ENCODE measurements at regions not wholly inside any gene's neighbourhood (a gene's known extent, or its start where the extent isn't known, plus 50 kb on each side); places are given as distances from the start of the nearest gene placed in this dataset.

DNA sequence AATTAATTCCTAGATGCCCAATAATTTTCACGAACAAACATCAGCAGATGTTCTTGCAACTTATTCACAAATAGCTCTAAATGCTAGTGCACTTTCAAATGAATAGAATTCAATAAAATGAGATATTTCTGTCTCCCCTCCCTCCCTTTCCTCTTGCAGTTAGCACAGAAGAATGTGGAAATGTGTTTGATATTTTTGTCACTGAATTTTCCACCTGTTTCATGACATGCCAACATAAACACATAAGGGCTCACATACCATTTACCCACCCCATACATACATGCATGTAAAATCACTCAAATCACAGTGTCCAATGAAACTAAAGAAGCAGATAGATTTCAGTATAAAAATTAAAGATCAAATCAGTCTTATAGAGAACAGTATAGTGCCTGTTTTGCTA is 746.9 kb upstream of the MARCKS start:
- no peaks in the 10 kb centered on the region for H3K9me3 ChIP-seq (ENCODE audit: control insufficient read depth, insufficient read depth, low read depth, low read length)
- intact Hi-C loops (cut with micrococcal nuclease; ENCODE audit: unreplicated experiment) = no loop called here
- ATAC-seq (no peak), DNase-seq (ENCODE audit: low read depth, low spot score) (no peak)
- ChIA-PET POLR2A (no interaction called here), CTCF (no interaction called here)
- H3K4me1 ChIP-seq (ENCODE audit: control insufficient read depth, insufficient read depth, low read length) = no peaks in the 10 kb centered on the region
- TF ChIP-seq CTCF (IDR thresholded peaks at IDR 0.05) (no peak), SIN3A (IDR thresholded peaks at IDR 0.05; ENCODE audit: borderline replicate concordance, insufficient read depth, low read depth, low read length) (no peak), TCF7L2 (IDR thresholded peaks at IDR 0.05; ENCODE audit: low read depth, low read length) (no peak), POLR2AphosphoS5 (IDR thresholded peaks at IDR 0.05; ENCODE audit: low read depth, low read length) (no peak), REST (IDR thresholded peaks at IDR 0.05; ENCODE audit: insufficient read depth in 1 of 2, low read depth in 2 of 2, low read length in 1 of 2) (no peak)
- no peaks in the 10 kb centered on the region for H3K36me3 ChIP-seq (ENCODE audit: control insufficient read depth, insufficient read depth, low read length)
- H3K27ac ChIP-seq (ENCODE audit: low read length) = no peak overlapping the region
- no TSS peak for BruUV-seq (replicated peaks)
- H3K27me3 ChIP-seq (ENCODE audit: control insufficient read depth, insufficient read depth, low read length) = no peaks in the 10 kb centered on the region
- H3K4me3 ChIP-seq (ENCODE audit: low read depth in 2 of 2, low read length in 2 of 2) = no peak overlapping the region
- in situ Hi-C loops (cut with HindIII; ENCODE audit: low pct_unique_long_range_greater_than_20kb, low sequenced_read_pairs) = no loop called here

DNA sequence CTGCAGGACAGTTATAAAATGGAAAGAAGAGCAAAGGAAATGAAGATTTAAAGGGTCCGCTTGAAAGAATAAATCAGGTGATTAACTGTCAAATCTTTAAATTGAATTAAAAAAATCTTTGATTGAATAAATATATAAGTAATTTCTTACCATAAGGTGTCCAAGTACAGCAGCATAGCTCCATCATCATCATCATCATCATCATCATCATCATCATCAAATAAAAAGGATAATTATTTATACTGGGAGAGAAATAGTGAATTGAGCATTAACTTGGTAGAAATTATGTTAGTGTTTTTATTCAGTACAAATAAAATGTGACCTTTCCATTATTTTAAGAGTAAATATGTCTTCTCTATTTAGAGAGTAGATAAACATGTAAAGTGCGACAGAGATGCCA is 745.6 kb upstream of the MARCKS start:
- TF ChIP-seq CTCF (IDR thresholded peaks at IDR 0.05) (no peak), REST (IDR thresholded peaks at IDR 0.05; ENCODE audit: insufficient read depth in 1 of 2, low read depth in 2 of 2, low read length in 1 of 2) (no peak), SIN3A (IDR thresholded peaks at IDR 0.05; ENCODE audit: borderline replicate concordance, insufficient read depth, low read depth, low read length) (no peak), TCF7L2 (IDR thresholded peaks at IDR 0.05; ENCODE audit: low read depth, low read length) (no peak), POLR2AphosphoS5 (IDR thresholded peaks at IDR 0.05; ENCODE audit: low read depth, low read length) (no peak)
- no TSS peak for BruUV-seq (replicated peaks)
- intact Hi-C loops (cut with micrococcal nuclease; ENCODE audit: unreplicated experiment) (no loop called here), in situ Hi-C loops (cut with HindIII; ENCODE audit: low pct_unique_long_range_greater_than_20kb, low sequenced_read_pairs) (no loop called here)
- CTCF ChIA-PET = no interaction called here
- no peaks in the 10 kb centered on the region for H3K36me3 ChIP-seq (ENCODE audit: control insufficient read depth, insufficient read depth, low read length)
- ATAC-seq (no peak), DNase-seq (ENCODE audit: low read depth, low spot score) (no peak)
- no peaks in the 10 kb centered on the region for H3K9me3 ChIP-seq (ENCODE audit: control insufficient read depth, insufficient read depth, low read depth, low read length)
- no peak overlapping the region for H3K27ac ChIP-seq (ENCODE audit: low read length)
- H3K27me3 ChIP-seq (ENCODE audit: control insufficient read depth, insufficient read depth, low read length) = no peaks in the 10 kb centered on the region
- POLR2A ChIA-PET = no interaction called here
- no peaks in the 10 kb centered on the region for H3K4me1 ChIP-seq (ENCODE audit: control insufficient read depth, insufficient read depth, low read length)
- no peak overlapping the region for H3K4me3 ChIP-seq (ENCODE audit: low read depth in 2 of 2, low read length in 2 of 2)
